SJCRH30 (cell line): ENCODE measurements at regions not wholly inside any gene's neighbourhood (a gene's known extent, or its start where the extent isn't known, plus 50 kb on each side); places are given as distances from the start of the nearest gene placed in this dataset.
"Not testable (repeated sequence)": the region's sequence is repeated elsewhere in the genome, so short reads cannot be mapped to it uniquely, and the experiment has no call there.

ENCODE experiments used
- DNase-seq, 2 experiments: peaks; one replicate each; pipeline ENCODE4 v3.0.0-alpha.2; 2015 to 2020
- H3K27ac ChIP-seq: fragments of 250-450 bp; sonication (Bioruptor Pico); 2 replicates; pipeline ENCODE4 v1.5.1; 2020; ENCODE audit warnings: mild to moderate bottlenecking, moderate library complexity
- H3K27me3 ChIP-seq: fragments of 250-450 bp; sonication (Bioruptor Pico); 2 replicates; pipeline ENCODE4 v1.5.1; 2020; ENCODE audit warnings: mild to moderate bottlenecking, moderate library complexity
- H3K36me3 ChIP-seq: fragments of 250-450 bp; sonication (Bioruptor Pico); 2 replicates; pipeline ENCODE4 v1.5.1; 2020; ENCODE audit warnings: mild to moderate bottlenecking, moderate library complexity
- H3K4me1 ChIP-seq: fragments of 250-450 bp; sonication (Bioruptor Pico); 2 replicates; pipeline ENCODE4 v1.5.1; 2020; ENCODE audit warnings: mild to moderate bottlenecking, moderate library complexity
- H3K4me3 ChIP-seq: fragments of 250-450 bp; sonication (Bioruptor Pico); 2 replicates; pipeline ENCODE4 v1.5.1; 2020; ENCODE audit warnings: mild to moderate bottlenecking, moderate library complexity
- H3K9me3 ChIP-seq: fragments of 250-450 bp; sonication (Bioruptor Pico); replicated peaks from 2 replicates; pipeline ENCODE4 v1.5.1; 2020; ENCODE audit warnings: mild to moderate bottlenecking, moderate library complexity

- Histone ChIP-seq H3K4me1 (peaks cover 5% of the 10 kb centered on the region; the same call in 1 of the 2 replicates), H3K4me3 (no peak overlapping the region), H3K9me3 (0 out of 2 replicates have a peak, but pooled peaks cover 5% of the 10 kb centered on the region), H3K27me3 (no peaks in the 10 kb centered on the region), H3K27ac (no peak overlapping the region), H3K36me3 (no peaks in the 10 kb centered on the region)
- no peak for DNase-seq
Measured at GRCh38 chr2:16362611-16363010, 303.0 kb downstream of the CYRIA start.

- no peak overlapping the region for H3K27ac ChIP-seq
- H3K4me1 ChIP-seq, result peaks cover 5% of the 10 kb centered on the region; the same call in 1 of the 2 replicates
- H3K36me3 ChIP-seq, result no peaks in the 10 kb centered on the region
- DNase-seq, result no peak
- no peaks in the 10 kb centered on the region for H3K27me3 ChIP-seq
- H3K9me3 ChIP-seq, result 0 out of 2 replicates have a peak, but pooled peaks cover 6% of the 10 kb centered on the region
- no peak overlapping the region for H3K4me3 ChIP-seq
Measured at GRCh38 chr2:16361261-16361995, 304.2 kb downstream of the CYRIA start.

GRCh38 chr2:16359961-16360360, 305.7 kb downstream of the CYRIA start:
- no peak for DNase-seq
- Histone ChIP-seq H3K9me3 (0 out of 2 replicates have a peak, but pooled peaks cover 6% of the 10 kb centered on the region), H3K27ac (no peak overlapping the region), H3K4me1 (peaks cover 5% of the 10 kb centered on the region; the same call in 1 of the 2 replicates), H3K4me3 (no peak overlapping the region), H3K27me3 (no peaks in the 10 kb centered on the region), H3K36me3 (no peaks in the 10 kb centered on the region)

GRCh38 chr2:16357188-16357587, 308.4 kb downstream of the CYRIA start:
- peaks cover 5% of the 10 kb centered on the region; the same call in 1 of the 2 replicates for H3K4me1 ChIP-seq
- peaks cover 6% of the 10 kb centered on the region; the same call in 1 of the 2 replicates for H3K9me3 ChIP-seq
- H3K4me3 ChIP-seq, result no peak overlapping the region
- H3K27ac ChIP-seq, result no peak overlapping the region
- H3K36me3 ChIP-seq, result no peaks in the 10 kb centered on the region
- no peaks in the 10 kb centered on the region for H3K27me3 ChIP-seq
- no peak for DNase-seq

GRCh38 chr2:16351541-16351940, 314.1 kb downstream of the CYRIA start:
- H3K9me3 ChIP-seq, result peaks cover 8% of the 10 kb centered on the region; the same call in 1 of the 2 replicates
- no peaks in the 10 kb centered on the region for H3K4me1 ChIP-seq
- H3K36me3 ChIP-seq, result no peaks in the 10 kb centered on the region
- no peak overlapping the region for H3K27ac ChIP-seq
- H3K4me3 ChIP-seq, result no peak overlapping the region
- DNase-seq, result no peak
- no peaks in the 10 kb centered on the region for H3K27me3 ChIP-seq

GRCh38 chr2:16351137-16351536, 314.5 kb downstream of the CYRIA start:
- Histone ChIP-seq H3K4me3 (no peak overlapping the region), H3K27me3 (no peaks in the 10 kb centered on the region), H3K9me3 (peaks cover 8% of the 10 kb centered on the region; the same call in 1 of the 2 replicates), H3K27ac (no peak overlapping the region), H3K4me1 (no peaks in the 10 kb centered on the region), H3K36me3 (no peaks in the 10 kb centered on the region)
- DNase-seq, result no peak

- Histone ChIP-seq H3K9me3 (peaks cover 8% of the 10 kb centered on the region; the same call in 1 of the 2 replicates), H3K36me3 (no peaks in the 10 kb centered on the region), H3K4me1 (no peaks in the 10 kb centered on the region), H3K27ac (no peak overlapping the region), H3K4me3 (no peak overlapping the region), H3K27me3 (no peaks in the 10 kb centered on the region)
- no peak for DNase-seq
Measured at GRCh38 chr2:16350211-16350610, 315.4 kb downstream of the CYRIA start.

GRCh38 chr2:16349811-16350210, 315.8 kb downstream of the CYRIA start:
- Histone ChIP-seq H3K4me1 (no peaks in the 10 kb centered on the region), H3K27me3 (no peaks in the 10 kb centered on the region), H3K27ac (no peak overlapping the region), H3K36me3 (no peaks in the 10 kb centered on the region), H3K9me3 (peaks cover 8% of the 10 kb centered on the region; the same call in 1 of the 2 replicates), H3K4me3 (no peak overlapping the region)
- DNase-seq, result no peak

- DNase-seq, result no peak
Measured at GRCh38 chr2:16348821-16349515, 316.7 kb downstream of the CYRIA start.

GRCh38 chr2:16346671-16347070, 319.0 kb downstream of the CYRIA start:
- no peaks in the 10 kb centered on the region for H3K4me1 ChIP-seq
- no peak overlapping the region for H3K27ac ChIP-seq
- H3K4me3 ChIP-seq, result no peak overlapping the region
- peaks cover 8% of the 10 kb centered on the region; the same call in 1 of the 2 replicates for H3K9me3 ChIP-seq
- no peak for DNase-seq
- 0 out of 2 replicates have a peak, but pooled peaks cover 3% of the 10 kb centered on the region for H3K27me3 ChIP-seq
- no peaks in the 10 kb centered on the region for H3K36me3 ChIP-seq

More at GRCh38 chr2:16348821-16349515, 316.7 kb downstream of the CYRIA start:
- H3K27me3 ChIP-seq, result 0 out of 2 replicates have a peak, but pooled peaks cover 3% of the 10 kb centered on the region
- H3K36me3 ChIP-seq, result no peaks in the 10 kb centered on the region
- no peak overlapping the region for H3K27ac ChIP-seq
- no peak overlapping the region for H3K4me3 ChIP-seq
- peaks cover 8% of the 10 kb centered on the region; the same call in 1 of the 2 replicates for H3K9me3 ChIP-seq
- no peaks in the 10 kb centered on the region for H3K4me1 ChIP-seq

- H3K4me1 ChIP-seq, H3K36me3 ChIP-seq, H3K4me3 ChIP-seq, H3K9me3 ChIP-seq, DNase-seq, H3K27ac ChIP-seq, H3K27me3 ChIP-seq: not testable (repeated sequence)
Measured at GRCh38 chr2:16345231-16345630, 320.4 kb downstream of the CYRIA start.

- H3K4me1 ChIP-seq, result no peaks in the 10 kb centered on the region
- no peaks in the 10 kb centered on the region for H3K36me3 ChIP-seq
- H3K9me3 ChIP-seq, result peaks cover 8% of the 10 kb centered on the region
- DNase-seq, result no peak
- no peak overlapping the region for H3K27ac ChIP-seq
- H3K4me3 ChIP-seq, result no peak overlapping the region
- H3K27me3 ChIP-seq, result 0 out of 2 replicates have a peak, but pooled peaks cover under 1% of the 10 kb centered on the region
Measured at GRCh38 chr2:16339206-16339605, 326.4 kb downstream of the CYRIA start.

- Histone ChIP-seq H3K27me3 (no peaks in the 10 kb centered on the region), H3K4me3 (no peak overlapping the region), H3K9me3 (peaks cover 8% of the 10 kb centered on the region), H3K36me3 (no peaks in the 10 kb centered on the region), H3K27ac (no peak overlapping the region), H3K4me1 (0 out of 2 replicates have a peak, but pooled peaks cover 3% of the 10 kb centered on the region)
- DNase-seq, result no peak
Measured at GRCh38 chr2:16338026-16338425, 327.6 kb downstream of the CYRIA start.

GRCh38 chr2:16336916-16337315, 328.7 kb downstream of the CYRIA start:
- Histone ChIP-seq H3K4me3 (no peak overlapping the region), H3K36me3 (no peaks in the 10 kb centered on the region), H3K27ac (no peak overlapping the region), H3K27me3 (no peaks in the 10 kb centered on the region), H3K4me1 (0 out of 2 replicates have a peak, but pooled peaks cover 3% of the 10 kb centered on the region), H3K9me3 (peaks cover 8% of the 10 kb centered on the region)
- DNase-seq, result no peak

GRCh38 chr2:16336491-16336890, 329.1 kb downstream of the CYRIA start:
- DNase-seq, result no peak
- Histone ChIP-seq H3K4me1 (0 out of 2 replicates have a peak, but pooled peaks cover 3% of the 10 kb centered on the region), H3K27ac (no peak overlapping the region), H3K36me3 (no peaks in the 10 kb centered on the region), H3K9me3 (peaks cover 8% of the 10 kb centered on the region), H3K27me3 (no peaks in the 10 kb centered on the region), H3K4me3 (no peak overlapping the region)
